ENCODE measurements at regions not wholly inside any gene's neighbourhood (a gene's known extent, or its start where the extent isn't known, plus 50 kb on each side); places are given as distances from the start of the nearest gene placed in this dataset.

DNA sequence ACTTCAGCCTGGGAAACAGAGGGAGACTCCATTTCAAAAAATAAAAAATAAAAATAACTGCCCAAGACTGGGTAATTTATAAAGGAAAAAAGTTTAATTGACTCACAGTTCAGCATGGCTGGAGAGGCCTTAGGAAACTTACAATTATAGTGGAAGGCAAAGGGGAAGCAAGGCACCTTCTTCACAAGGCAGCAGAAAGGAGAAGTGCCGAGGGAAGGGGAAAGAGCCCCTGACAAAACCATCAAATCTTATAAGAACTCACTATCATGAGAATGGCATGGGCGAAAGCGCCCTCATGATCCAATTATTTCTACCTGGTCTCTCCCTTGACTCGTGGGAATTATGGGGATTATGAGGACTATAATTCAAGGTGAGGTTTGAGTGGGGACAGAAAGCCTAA lies 95.5 kb upstream of the LGSN start:
- WGBS, 2 donors, result 79% methylated on average over 4 of the region's 4 CpGs
- DNase-seq, result no peak
- Histone ChIP-seq H3K27ac (ENCODE audit: low read depth in 1 of 2, low read length in 1 of 2) (no peak overlapping the region), H3K27me3 (ENCODE audit: control insufficient read depth in 3 of 3, insufficient read depth in 3 of 3, low read length in 2 of 3) (no peaks in the 10 kb centered on the region), H3K4me3 (no peak overlapping the region), H3K36me3 (ENCODE audit: control insufficient read depth in 4 of 4, insufficient read depth in 4 of 4, low read length in 4 of 4) (no peaks in the 10 kb centered on the region), H3K9me3 (ENCODE audit: control insufficient read depth in 4 of 4, insufficient read depth in 3 of 4, low read length in 3 of 4) (no peaks in the 10 kb centered on the region), H3K9ac (ENCODE audit: insufficient read depth in 1 of 2, low read length in 2 of 2) (no peak overlapping the region), H3K4me1 (ENCODE audit: control insufficient read depth in 5 of 5, insufficient read depth in 5 of 5, low read length in 5 of 5) (no peaks in the 10 kb centered on the region)
- ATAC-seq (ENCODE audit: insufficient read depth, low FRiP score), result no peak
- no peak for TF ChIP-seq CTCF (IDR thresholded peaks at IDR 0.05; ENCODE audit: control extremely low read depth, extremely low read depth)

GRCh38 chr6:63418741-63419140 lies 99.0 kb upstream of the LGSN start:
- Histone ChIP-seq H3K27me3 (ENCODE audit: control insufficient read depth in 3 of 3, insufficient read depth in 3 of 3, low read length in 2 of 3) (no peaks in the 10 kb centered on the region), H3K4me1 (ENCODE audit: control insufficient read depth in 5 of 5, insufficient read depth in 5 of 5, low read length in 5 of 5) (no peaks in the 10 kb centered on the region), H3K9me3 (ENCODE audit: control insufficient read depth in 4 of 4, insufficient read depth in 3 of 4, low read length in 3 of 4) (peaks cover 0 to 5% (median 0%) of the 10 kb centered on the region in 4 donors), H3K36me3 (ENCODE audit: control insufficient read depth in 4 of 4, insufficient read depth in 4 of 4, low read length in 4 of 4) (no peaks in the 10 kb centered on the region), H3K9ac (ENCODE audit: insufficient read depth in 1 of 2, low read length in 2 of 2) (no peak overlapping the region), H3K27ac (ENCODE audit: low read depth in 1 of 2, low read length in 1 of 2) (no peak overlapping the region), H3K4me3 (no peak overlapping the region)
- no peak for TF ChIP-seq CTCF (IDR thresholded peaks at IDR 0.05; ENCODE audit: control extremely low read depth, extremely low read depth)
- WGBS, 2 donors, result 15 to 21% methylated on average over 1 of the region's 1 CpG
- DNase-seq (no peak), ATAC-seq (ENCODE audit: insufficient read depth, low FRiP score) (no peak)

DNA sequence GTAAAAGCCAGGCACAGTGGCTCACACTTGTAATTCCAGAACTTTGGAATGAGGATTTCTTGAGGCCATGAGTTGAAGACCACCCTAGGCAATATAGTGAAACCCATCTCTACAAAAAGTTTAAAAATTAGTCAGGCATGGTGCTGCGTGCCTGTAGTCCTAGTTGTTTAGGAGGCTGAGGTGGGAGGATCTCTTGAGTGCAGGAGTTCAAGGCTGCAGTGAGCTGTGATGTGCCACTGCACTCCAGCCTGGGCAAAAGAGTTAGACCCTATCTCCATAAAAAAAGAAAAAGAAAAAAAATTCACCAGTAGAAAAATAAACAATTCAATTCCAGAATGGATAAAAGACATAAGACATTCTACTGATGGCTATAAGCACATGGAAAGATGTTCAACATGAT lies 104.9 kb upstream of the LGSN start:
- TF ChIP-seq CTCF (IDR thresholded peaks at IDR 0.05; ENCODE audit: control extremely low read depth, extremely low read depth), result no peak
- no peak overlapping the region for H3K27ac ChIP-seq (ENCODE audit: low read depth in 1 of 2, low read length in 1 of 2)
- WGBS, 2 donors, result 74 to 91% methylated on average over 1 of the region's 1 CpG
- H3K36me3 ChIP-seq (ENCODE audit: control insufficient read depth in 4 of 4, insufficient read depth in 4 of 4, low read length in 4 of 4), result no peaks in the 10 kb centered on the region
- H3K9me3 ChIP-seq (ENCODE audit: control insufficient read depth in 4 of 4, insufficient read depth in 3 of 4, low read length in 3 of 4), result peaks cover 0 to 5% (median 0%) of the 10 kb centered on the region in 4 donors
- no peak overlapping the region for H3K9ac ChIP-seq (ENCODE audit: insufficient read depth in 1 of 2, low read length in 2 of 2)
- H3K27me3 ChIP-seq (ENCODE audit: control insufficient read depth in 3 of 3, insufficient read depth in 3 of 3, low read length in 2 of 3), result no peaks in the 10 kb centered on the region
- DNase-seq, result no peak
- no peak overlapping the region for H3K4me3 ChIP-seq
- no peaks in the 10 kb centered on the region for H3K4me1 ChIP-seq (ENCODE audit: control insufficient read depth in 5 of 5, insufficient read depth in 5 of 5, low read length in 5 of 5)
- ATAC-seq (ENCODE audit: insufficient read depth, low FRiP score), result no peak

- no peak overlapping the region for H3K9ac ChIP-seq (ENCODE audit: insufficient read depth in 1 of 2, low read length in 2 of 2)
- H3K36me3 ChIP-seq (ENCODE audit: control insufficient read depth in 4 of 4, insufficient read depth in 4 of 4, low read length in 4 of 4), result no peaks in the 10 kb centered on the region
- no peak overlapping the region for H3K27ac ChIP-seq (ENCODE audit: low read depth in 1 of 2, low read length in 1 of 2)
- H3K4me1 ChIP-seq (ENCODE audit: control insufficient read depth in 5 of 5, insufficient read depth in 5 of 5, low read length in 5 of 5), result no peaks in the 10 kb centered on the region
- WGBS, 2 donors, result 95 to 98% methylated on average over 2 of the region's 2 CpGs
- peaks cover 0 to 5% (median 0%) of the 10 kb centered on the region in 4 donors for H3K9me3 ChIP-seq (ENCODE audit: control insufficient read depth in 4 of 4, insufficient read depth in 3 of 4, low read length in 3 of 4)
- TF ChIP-seq CTCF (IDR thresholded peaks at IDR 0.05; ENCODE audit: control extremely low read depth, extremely low read depth), result no peak
- H3K4me3 ChIP-seq, result no peak overlapping the region
- H3K27me3 ChIP-seq (ENCODE audit: control insufficient read depth in 3 of 3, insufficient read depth in 3 of 3, low read length in 2 of 3), result no peaks in the 10 kb centered on the region
- ATAC-seq (ENCODE audit: insufficient read depth, low FRiP score) (no peak), DNase-seq (no peak)
Observed at GRCh38 chr6:63425493-63425892, 105.7 kb upstream of the LGSN start.
